Activated T-cell treated with anti-CD3 and anti-CD28 coated beads for 4 hours (primary cell): ENCODE measurements at regions not wholly inside any gene's neighbourhood (a gene's known extent, or its start where the extent isn't known, plus 50 kb on each side); places are given as distances from the start of the nearest gene placed in this dataset.
"Not testable (repeated sequence)": the region's sequence is repeated elsewhere in the genome, so short reads cannot be mapped to it uniquely, and the experiment has no call there.

Experiments used
- DNase-seq: peaks from one replicate; pipeline ENCODE4 v3.0.0-alpha.2; 2020

GRCh38 chr12:47408171-47408871 lies 297.5 kb downstream of the RPAP3 start:
- no peak for DNase-seq

GRCh38 chr12:47407463-47408129 lies 298.2 kb downstream of the RPAP3 start:
- no peak for DNase-seq

- no peak for DNase-seq
These were observed 302.1 kb downstream of the RPAP3 start for GRCh38 chr12:47403681-47404080.

- not testable (repeated sequence) for DNase-seq
These were observed 304.6 kb downstream of the RPAP3 start for GRCh38 chr12:47401196-47401595.

- DNase-seq: no peak
These were observed 305.6 kb downstream of the RPAP3 start for GRCh38 chr12:47400266-47400665.

- DNase-seq: peak; percentile 24
These were observed 308.1 kb downstream of the RPAP3 start for GRCh38 chr12:47397664-47398281.

DNA sequence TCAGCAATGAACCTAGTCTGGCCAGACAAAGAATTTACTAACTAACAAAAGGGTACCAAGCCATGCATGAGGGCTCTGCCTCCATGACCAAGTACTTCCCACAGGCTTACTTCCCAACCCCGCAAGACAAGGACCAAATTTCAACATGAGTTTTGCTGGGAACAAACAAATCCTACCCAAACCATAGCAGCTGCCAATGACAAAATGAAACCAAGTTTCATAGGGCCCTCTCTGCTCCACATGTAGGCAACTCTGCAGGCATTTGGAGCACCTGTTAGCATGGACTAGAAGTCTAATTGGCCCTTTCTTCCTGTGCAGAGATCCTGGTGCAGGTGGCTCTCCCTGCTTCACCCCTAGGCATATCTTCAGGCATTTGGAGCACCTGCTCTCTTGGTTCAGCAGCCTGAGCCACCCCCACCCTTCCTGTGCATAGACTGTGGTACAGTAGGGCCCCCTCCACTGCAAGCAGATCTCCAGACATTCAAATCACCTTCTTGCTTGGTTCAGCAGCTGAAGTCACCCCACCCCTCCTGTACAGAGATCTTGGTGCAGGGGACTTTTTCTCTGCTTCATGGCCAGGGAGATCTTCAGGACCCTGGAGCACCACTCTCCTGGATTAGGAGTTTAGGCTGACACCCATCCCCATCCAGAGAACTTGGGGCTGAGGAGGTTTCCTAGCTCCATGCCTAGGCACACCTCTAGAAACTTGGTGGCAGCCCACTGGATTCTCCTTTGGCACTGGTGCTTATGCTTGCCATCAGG lies 308.7 kb downstream of the RPAP3 start:
- DNase-seq: peak; percentile 26

GRCh38 chr12:47394070-47394469 lies 311.8 kb downstream of the RPAP3 start:
- DNase-seq: peak; percentile 21

DNA sequence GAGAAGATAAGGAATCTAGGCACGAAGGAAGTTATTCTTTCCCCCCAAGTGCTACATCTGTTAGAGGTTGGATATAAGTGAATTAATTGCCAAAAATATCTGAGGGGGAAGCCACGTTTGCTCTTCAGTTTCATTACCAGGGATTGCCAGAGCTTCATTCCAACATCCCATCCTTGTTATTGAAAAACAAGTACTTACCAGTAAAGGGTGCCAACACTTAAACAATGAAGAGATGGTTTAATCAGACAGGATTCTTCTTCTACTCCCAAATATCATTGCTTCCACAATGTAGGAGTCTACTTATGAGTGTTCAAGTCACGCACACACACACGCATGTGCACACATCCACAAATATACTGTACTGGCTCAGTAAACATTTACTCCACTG lies 312.4 kb downstream of the RPAP3 start:
- DNase-seq: no peak

DNA sequence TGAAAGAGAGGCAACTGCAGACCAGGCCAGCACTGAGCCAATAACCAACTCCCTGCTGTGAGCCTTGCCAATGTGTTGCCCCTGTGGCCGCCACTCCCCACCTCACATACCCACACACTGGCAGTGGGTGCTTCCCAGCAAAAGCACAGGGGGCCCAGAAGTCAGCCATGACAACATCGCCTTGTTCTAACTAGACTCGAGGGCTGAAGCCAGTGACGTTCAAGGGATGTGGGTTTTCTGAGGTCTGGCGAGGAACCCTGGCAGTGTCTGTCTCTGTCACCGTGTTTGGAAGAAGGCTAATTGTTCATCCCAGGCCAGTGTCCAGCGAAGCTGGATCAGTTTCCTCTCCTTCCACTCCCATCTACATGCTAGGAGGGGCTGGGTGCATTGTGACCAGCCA lies 311.8 kb upstream of the AMIGO2 start:
- DNase-seq: peak; percentile 50

DNA sequence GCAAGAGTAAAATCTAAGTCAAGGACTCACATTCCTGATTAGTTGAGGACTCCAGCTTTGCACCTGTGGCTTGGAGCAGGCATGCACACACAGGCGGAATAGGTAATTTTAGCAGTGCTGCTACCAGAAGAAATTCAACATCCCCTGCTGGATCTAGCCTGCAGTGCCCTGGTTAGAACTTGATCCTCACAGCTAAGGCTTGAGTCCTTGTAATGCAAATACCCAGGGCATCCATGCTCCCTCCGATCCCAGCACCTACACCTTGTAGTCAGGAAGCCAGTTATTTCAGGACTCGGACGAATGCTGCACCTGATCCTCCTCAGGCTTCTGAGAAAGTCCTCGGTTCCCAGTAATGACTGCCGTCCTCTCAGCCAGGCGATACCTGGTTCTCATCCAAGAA lies 309.0 kb upstream of the AMIGO2 start:
- DNase-seq: no peak

GRCh38 chr12:47387994-47388393 lies 308.2 kb upstream of the AMIGO2 start:
- DNase-seq: no peak

- DNase-seq: no peak
These were observed 305.9 kb upstream of the AMIGO2 start for GRCh38 chr12:47385653-47386052.

- no peak for DNase-seq
These were observed 304.2 kb upstream of the AMIGO2 start for GRCh38 chr12:47383942-47384341.

DNA sequence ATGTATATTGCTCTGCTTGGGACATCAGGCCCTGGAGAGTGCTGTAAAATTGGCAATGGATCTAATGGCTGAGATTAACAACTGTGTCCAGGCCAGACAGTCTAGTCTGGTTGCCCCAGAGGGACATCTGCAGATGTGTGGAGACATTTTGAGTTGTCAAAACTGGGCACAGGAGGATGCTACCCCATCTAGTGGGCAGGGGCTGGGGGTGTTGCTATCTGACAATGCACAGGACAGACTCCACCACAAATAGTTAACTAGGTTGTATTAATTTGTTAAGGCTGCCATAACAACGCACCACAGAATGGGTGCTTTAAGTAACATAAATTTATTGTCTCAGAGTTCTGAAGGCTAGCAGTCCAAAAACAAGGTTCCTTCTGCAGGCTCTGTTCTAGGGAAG lies 302.5 kb upstream of the AMIGO2 start:
- DNase-seq: no peak

- DNase-seq: no peak
These were observed 299.1 kb upstream of the AMIGO2 start for GRCh38 chr12:47378907-47379306.

DNA sequence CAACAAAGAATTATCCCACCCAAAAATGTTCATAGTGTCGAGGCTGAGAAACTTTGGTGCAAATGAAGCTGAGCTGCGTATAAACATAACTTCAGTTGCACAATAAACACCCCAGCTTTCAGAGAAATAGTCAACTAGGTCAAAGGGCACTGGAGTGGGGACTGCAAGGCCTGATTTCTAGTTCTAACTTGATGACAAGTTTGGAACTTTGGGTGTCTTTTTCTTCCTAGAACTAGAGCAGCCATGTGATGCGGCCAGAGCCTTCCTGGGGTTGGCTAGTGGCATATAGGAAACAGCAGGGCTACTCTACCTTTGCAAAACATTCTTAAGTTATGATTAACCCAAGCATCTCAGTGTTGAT lies 298.4 kb upstream of the AMIGO2 start:
- no peak for DNase-seq

GRCh38 chr12:47377414-47378221 lies 297.9 kb upstream of the AMIGO2 start:
- DNase-seq: no peak

GRCh38 chr12:47376927-47377326 lies 297.2 kb upstream of the AMIGO2 start:
- no peak for DNase-seq

DNA sequence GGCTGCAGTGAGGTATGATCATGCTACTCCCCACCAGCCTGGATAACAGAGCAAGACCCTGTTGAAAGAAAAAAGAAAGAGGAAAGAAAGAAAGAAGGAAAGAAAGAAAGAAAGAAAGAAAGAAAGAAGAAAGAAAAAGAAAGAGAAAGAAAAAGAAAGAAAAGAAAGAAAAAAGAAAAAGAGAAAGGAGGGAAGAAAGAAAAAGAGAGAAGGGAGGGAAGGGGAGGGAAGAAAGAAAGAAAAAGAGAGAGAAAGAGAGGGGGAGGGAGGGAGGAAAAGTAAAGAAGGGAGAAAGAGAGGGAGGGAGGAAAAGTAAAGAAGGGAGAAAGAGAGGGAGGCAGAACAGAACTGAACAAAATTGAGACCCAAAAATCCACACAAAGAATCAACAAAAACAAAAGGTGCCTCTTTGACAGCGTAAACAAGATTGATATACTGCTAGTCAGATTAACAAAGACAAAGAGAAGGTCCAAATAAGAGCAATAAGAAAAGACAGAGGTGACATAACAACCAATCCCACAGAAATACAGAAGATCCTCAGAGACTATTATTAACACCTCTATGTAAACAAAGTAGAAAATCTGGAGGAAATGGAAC lies 293.9 kb upstream of the AMIGO2 start:
- no peak for DNase-seq

GRCh38 chr12:47370421-47370820 lies 290.7 kb upstream of the AMIGO2 start:
- DNase-seq: no peak

- DNase-seq: no peak
These were observed 289.3 kb upstream of the AMIGO2 start for GRCh38 chr12:47369085-47369484.
